GM06990 (cell line): ENCODE measurements at regions not wholly inside any gene's neighbourhood (a gene's known extent, or its start where the extent isn't known, plus 50 kb on each side); places are given as distances from the start of the nearest gene placed in this dataset.

Experiments used
- DNase-seq: peaks from one replicate; pipeline ENCODE4 v3.0.0-alpha.2; 2011; ENCODE audit not compliant: insufficient read length; ENCODE audit errors: extremely low read depth
- H3K27me3 ChIP-seq: replicated peaks from 2 replicates; pipeline ENCODE4 v1.6.0; 2011; ENCODE audit warnings: low read length; ENCODE audit not compliant: control insufficient read depth, insufficient read depth
- H3K36me3 ChIP-seq: 2 replicates; pipeline ENCODE4 v1.5.1; 2011; ENCODE audit warnings: low read length; ENCODE audit not compliant: control insufficient read depth, insufficient read depth
- H3K4me3 ChIP-seq: replicated peaks from 2 replicates; pipeline ENCODE4 v1.5.1; 2011; ENCODE audit warnings: low read depth, mild to moderate bottlenecking, control low read depth, low read length
- CTCF ChIP-seq: IDR thresholded peaks from 2 replicates; pipeline ENCODE4 v1.5.1; 2011; ENCODE audit warnings: low read length, control low read depth, mild to moderate bottlenecking, inconsistent platforms; ENCODE audit not compliant: insufficient read depth, poor library complexity, severe bottlenecking

- TF ChIP-seq CTCF = no peak
- Histone ChIP-seq H3K36me3 (no peaks in the 10 kb centered on the region), H3K4me3 (no peak overlapping the region)
Measured at GRCh38 chr6:126504792-126505191, 164.9 kb downstream of the CENPW start.

GRCh38 chr6:126513198-126513597 lies 173.3 kb downstream of the CENPW start:
- Histone ChIP-seq H3K27me3 (no peaks in the 10 kb centered on the region), H3K4me3 (no peak overlapping the region), H3K36me3 (no peaks in the 10 kb centered on the region)
- TF ChIP-seq CTCF = no peak
- DNase-seq = no peak

More at GRCh38 chr6:126504792-126505191, 164.9 kb downstream of the CENPW start:
- no peaks in the 10 kb centered on the region for H3K27me3 ChIP-seq
- no peak for DNase-seq

- TF ChIP-seq CTCF = no peak
- Histone ChIP-seq H3K27me3 (no peaks in the 10 kb centered on the region), H3K4me3 (no peak overlapping the region), H3K36me3 (no peaks in the 10 kb centered on the region)
- DNase-seq = no peak
Measured at GRCh38 chr6:126516411-126516810, 176.5 kb downstream of the CENPW start.

- no peaks in the 10 kb centered on the region for H3K36me3 ChIP-seq
Measured at GRCh38 chr6:126524811-126525326, 185.0 kb downstream of the CENPW start.

GRCh38 chr6:126526547-126526946 lies 186.6 kb downstream of the CENPW start:
- no peak for DNase-seq
- no peak for TF ChIP-seq CTCF
- Histone ChIP-seq H3K36me3 (no peaks in the 10 kb centered on the region), H3K27me3 (no peaks in the 10 kb centered on the region), H3K4me3 (no peak overlapping the region)

More at GRCh38 chr6:126524811-126525326, 185.0 kb downstream of the CENPW start:
- Histone ChIP-seq H3K27me3 (no peaks in the 10 kb centered on the region), H3K4me3 (no peak overlapping the region)
- TF ChIP-seq CTCF = no peak
- no peak for DNase-seq
